ENCODE measurements at regions not wholly inside any gene's neighbourhood (a gene's known extent, or its start where the extent isn't known, plus 50 kb on each side); places are given as distances from the start of the nearest gene placed in this dataset.
"Not testable (repeated sequence)": the region's sequence is repeated elsewhere in the genome, so short reads cannot be mapped to it uniquely, and the experiment has no call there.

DNA sequence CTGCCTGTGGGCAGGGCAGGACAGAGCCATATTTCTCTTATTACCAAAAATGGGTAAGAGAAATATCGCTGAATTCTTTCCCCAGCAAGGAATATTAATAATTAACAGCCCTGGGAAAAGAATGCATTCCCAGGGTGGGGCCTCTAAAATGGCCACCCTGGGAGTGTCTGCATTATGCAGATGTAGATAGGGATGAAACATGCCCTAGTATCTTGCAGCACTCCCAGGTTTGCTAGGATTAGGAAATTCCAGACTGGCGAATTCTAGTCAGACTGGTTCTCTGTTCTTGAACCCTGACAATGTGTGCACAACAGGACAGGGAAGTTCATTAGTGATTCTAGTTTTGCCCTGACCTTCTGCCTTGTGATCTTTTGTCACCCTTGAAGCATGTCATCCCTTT, 1069.3 kb downstream of the CDH9 start:
- DNase-seq: not testable (repeated sequence)

DNA sequence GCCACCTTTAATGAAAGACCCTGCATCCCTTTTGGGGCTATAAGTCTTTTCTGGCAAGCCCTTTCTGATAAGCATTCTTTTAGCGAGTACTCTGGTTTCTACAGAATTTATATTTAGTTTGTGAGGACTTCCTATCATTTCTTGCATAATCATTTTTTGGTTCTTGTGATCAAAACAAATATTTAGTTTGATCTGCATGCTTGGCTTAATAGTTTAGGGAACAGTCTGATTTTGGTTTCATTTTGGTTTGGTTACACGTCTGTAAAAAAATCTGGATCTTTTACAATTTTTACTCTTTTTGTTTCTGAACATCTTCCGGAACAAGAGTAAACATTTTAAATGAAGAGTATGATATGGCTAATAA, 1074.4 kb downstream of the CDH9 start:
- DNase-seq: no peak

DNA sequence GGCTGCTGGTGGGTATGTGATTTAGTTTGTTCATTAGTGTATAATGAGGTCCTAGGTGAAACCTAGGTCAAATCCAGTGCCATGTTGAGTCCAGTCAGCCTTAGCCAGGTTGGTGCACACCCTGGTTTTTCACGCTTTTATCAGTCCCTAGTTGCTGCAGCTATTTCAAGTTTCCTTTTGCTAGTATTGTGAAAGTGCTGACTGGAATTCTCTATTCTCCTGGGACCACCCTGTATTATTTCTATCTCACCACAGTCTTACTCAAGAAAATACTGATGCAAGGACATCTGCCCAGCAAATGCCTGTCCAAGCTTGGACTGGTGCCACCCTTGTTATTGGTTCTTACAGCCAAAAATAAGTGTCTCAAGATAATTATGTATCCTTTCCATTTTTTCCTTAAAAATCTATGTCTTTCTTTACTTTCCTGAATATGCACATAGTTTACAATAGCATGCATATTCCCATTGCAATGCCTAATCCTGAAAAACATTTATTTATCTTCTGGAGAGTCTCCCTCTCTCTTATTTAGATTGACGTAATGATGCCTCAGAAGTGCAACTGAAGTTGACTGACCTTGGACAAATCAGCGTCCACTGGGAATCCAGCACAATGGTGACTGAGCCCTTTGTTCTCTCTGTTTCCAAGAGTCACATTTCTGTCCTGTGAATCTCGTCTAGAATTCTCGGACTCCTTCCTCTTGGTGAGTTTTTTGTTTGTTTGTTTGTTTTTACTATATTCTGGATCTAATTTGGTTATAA, 1075.0 kb downstream of the CDH9 start:
- no peak for DNase-seq

DNA sequence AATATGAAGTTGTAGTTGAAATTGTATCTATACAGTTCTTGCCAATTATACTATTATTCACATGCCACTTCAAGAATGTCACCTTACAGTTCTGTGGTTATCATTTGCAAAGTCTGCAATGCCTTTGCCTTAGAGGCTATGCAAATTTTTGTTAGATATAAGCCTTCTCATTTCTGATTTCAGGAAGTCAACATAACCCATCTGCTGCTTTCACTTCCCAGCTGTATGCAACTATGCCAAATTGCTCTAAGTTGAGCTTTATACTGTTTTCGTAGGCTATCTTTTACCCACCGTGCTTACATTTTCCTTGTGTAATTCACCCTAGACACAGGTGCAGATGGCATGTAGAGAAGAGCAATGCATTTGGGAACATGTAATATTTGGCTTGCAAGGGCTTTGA, 1083.0 kb downstream of the CDH9 start:
- DNase-seq: peak; percentile 93

DNA sequence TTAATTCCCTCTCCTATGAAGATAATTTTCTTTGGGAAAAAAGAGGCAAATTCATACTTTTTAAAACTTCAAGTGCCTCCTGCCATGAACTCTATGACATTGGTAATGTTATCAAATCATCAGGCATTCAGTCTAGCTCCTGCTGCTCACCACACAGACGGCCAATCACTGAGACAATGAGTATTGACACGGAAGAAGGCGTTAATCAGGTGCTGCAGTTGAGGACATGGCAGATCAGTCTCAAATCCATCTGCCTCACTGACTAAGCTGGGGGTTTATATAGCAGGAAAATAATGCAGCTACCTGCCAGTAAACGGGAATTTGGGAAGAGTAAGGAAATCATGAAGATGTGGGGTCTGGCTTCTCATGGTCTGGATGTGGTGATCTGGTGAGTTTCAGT, 1087.7 kb downstream of the CDH9 start:
- no peak for DNase-seq

DNA sequence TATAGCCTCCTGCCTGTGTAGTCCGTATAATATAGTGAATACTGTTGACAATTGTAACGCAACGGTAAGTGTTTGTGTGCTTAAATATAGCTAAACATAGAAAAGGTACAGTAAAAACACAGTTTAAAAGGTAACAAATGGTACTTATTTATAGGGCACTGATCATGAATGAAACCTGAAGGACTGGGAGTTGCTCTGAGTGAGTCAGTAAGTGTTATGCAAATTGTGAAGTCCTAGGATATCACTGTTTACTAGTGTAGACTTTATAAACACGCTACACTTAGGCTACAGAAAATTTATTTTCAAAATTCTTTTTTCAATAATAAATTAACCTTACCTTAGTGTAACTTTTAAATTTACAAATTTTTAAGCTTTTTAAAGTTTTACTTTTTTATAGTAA, 1090.1 kb downstream of the CDH9 start:
- no peak for DNase-seq

DNA sequence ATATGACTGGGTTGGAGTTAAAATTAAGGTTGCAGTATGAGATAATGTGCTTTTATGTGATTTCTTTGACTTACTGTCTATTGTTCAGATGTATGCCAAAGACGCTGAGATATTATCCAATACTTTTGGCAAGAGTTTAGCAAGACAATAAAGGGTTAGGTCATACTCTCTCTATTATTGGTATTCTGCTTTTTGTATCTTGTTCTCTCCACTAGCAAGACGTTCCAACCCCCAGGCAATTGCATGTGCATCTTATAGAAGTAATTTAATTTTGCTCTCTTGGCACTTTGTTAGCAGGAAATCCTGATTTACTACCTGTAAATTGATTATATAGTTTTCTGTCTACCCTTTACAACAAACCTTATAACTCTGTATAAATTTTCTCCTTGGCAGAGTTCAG, 1093.6 kb downstream of the CDH9 start:
- DNase-seq: no peak

DNA sequence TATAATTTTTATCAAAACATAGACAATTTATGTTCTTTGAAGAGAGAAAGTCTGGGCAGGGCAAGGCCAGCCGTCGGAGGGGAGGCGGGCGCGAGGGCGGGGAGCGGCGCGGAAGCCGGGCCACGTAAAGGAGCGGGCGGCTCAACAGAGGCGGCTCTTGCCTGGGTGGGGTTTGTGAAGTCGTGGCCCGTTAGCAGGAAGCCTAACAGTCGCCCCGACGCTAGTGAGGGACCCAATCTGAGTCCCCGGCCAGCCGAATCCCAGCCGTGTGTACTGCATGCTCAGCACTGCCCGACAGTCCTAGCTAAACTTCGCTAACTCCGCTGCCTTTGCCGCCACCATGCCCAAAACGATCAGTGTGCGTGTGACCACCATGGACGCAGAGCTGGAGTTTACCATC, 1129.2 kb downstream of the CDH9 start:
- DNase-seq: no peak

DNA sequence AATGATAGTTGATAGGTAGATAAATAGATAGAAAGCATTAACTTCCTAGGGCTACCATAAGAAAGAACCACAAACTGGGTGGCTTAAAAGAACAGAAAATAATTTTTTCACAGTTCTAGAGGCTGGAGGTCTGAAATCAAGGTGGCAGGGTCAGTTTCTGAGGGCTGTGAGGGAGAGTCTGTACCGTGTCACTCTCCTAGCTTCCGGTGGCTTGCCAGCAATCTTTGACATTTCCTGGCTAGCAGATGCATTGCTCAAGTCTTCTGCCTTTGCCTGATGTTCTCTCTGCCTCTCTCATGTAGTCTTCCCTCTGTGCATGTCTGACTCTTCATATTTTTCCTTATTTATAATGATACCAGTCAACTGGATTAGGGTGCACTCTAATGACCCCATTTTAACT, 1132.7 kb downstream of the CDH9 start:
- no peak for DNase-seq

DNA sequence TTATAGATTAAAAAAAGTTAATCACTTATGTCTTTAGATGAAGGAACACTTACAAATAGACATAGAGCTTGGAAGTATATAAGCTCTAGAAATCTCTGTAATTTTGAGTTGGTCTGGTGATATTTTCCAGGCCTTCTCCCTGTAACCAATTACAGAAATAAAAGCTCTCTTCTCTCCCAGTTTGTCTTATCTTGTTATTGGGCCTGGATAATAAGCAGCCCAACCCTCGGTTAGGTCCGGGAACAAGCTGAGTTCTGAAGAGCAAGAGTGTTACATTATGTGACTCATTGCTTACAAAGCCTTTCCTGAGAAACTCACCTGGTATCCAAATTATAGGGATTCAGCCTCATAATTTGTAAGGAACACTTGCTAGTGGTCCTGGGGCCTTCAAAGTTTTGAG, 1146.2 kb downstream of the CDH9 start:
- DNase-seq: no peak

DNA sequence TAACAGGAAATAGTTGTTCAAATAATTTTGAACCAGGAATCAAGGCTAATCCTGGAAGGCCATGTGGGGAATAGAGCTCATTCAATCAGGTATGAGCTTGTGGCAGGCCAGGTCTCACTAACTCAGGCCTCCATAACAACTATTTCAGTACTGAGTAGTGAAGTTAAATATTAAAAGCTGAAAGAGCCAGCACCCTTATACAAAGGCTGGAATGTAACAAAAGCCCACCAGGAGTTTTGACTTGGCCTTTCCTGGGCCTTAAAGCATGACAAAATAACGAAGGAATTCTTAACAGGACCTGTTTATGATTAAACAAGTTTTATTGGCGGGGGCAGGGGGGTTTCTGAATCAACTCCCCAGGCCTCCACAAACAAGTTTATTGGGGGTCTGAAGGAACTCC, 1146.7 kb downstream of the CDH9 start:
- no peak for DNase-seq

DNA sequence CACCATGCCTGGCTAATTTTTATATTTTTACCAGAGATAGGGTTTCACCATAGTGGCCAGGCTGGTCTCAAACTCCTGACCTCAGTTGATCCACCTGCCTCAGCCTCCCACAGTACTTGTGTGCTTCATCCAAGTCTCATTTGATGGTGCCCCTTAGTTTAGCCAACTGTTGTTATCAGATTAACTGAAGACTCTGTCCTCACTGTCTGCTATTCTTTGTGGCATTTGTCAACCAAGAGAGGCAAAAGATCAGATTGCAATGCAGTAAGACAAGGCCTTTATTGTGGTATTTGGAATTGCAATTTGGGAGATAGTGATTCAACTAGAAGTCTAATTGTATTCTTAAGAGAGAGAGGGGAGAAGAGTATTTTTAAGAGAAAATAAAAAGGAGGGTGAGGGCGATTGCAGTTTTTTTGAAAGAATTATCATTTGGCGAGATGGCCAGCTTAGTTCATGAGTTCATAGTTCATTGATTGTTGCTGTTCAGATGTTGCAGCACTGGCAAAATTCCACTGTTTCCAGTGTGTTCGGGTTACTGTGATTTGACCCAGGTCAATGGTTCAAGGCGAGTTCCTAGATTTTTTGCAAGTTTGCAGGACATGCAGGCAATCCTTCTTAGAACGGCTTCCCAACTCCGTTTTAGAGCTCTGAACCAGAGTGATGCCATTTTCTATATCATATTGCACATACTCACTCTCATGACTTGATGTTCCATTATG, 1156.9 kb downstream of the CDH9 start:
- no peak for DNase-seq

DNA sequence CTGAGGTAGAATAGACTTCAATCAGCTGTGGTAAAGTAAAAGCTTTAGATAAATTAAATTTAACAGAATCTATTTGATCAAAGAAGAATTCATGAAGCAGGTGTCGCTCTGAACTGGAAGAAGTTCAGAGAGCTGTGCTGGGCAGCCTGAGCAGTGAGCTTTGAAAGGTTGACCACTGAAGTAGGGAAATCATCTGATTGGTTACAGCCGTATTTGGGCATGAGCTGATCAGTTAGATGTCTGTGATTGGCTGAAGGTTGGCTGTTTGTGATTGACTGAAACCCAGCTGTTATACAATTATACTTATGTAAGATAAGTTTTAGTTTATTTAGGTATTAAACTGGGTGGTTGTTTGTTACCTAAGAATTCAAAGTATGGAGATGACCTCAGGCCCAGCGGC, 1174.6 kb downstream of the CDH9 start:
- DNase-seq: no peak

DNA sequence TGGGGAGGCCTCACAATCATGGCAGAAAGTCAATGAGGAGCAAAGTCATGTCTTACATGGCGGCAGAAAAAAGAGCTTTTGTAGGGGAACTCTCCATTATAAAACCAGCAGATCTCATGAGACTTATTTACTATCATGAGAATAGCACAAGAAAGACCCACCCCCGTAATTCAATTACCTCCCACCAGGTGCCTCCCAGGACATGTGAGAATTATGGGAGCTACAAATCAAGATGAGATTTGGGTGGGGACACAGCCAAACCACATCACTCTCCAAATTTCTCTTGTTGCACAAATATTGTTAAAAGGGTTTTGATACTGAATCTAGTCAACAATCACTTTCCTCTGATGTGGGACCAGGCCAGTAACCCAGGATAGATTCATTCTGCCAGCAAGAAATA, 1176.1 kb downstream of the CDH9 start:
- DNase-seq: peak; percentile 1

DNA sequence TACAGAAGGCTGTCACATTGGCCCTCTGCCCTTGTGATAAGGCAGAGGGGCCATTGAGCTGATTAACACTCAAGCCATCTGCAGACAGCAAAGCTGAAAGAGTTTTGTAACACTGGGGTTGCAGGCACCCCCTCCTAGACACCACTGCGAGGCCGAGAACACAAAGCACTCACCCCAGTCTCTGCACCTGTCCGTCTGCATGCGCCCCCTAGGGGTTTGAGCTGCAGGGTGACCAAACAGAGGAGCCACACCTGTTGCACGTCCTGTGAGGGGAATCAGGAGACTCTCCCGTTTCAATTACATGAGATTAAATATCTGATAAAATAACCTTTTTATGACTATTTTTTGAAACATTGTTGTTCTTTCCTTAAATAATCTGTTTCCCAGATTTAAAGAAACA, 1180.4 kb downstream of the CDH9 start:
- no peak for DNase-seq

DNA sequence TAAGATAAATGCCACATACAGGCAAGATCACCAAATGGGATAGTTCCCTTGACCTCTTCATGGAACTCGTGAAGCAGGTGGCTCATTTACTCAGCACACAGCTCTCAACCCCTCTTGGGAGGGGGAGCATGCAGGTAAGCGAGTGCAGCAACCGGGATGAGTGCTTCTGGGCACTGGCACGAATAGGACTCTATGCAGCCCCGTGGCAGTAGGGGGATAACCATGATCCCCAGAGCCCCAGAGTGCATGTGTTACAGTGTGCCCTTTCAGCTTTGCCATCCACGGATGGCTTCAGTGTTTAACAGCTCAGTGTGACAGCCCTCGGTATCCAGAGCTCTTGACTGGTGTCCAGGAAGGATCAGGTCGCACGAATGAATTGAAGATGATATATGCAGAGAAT, 1187.1 kb downstream of the CDH9 start:
- no peak for DNase-seq

DNA sequence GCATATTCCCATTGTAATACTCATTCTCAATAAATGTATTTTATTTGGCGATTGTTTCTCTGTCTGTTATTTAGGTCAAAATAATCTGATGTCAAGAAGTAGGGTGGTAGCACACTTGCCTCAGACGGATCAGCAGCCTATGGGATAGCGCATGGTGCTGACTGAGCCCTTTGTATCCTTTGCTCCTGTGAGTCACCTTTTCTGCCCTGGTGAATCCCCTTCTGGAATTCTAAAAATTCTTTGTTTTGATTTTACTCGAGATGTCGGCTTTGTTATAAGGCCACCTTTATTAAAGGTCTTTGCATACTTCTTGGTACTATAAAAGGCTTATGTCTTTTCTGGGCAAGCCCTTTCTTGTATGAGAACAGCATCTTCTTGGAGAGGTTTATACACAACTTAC, 1187.8 kb downstream of the CDH9 start:
- DNase-seq: no peak

DNA sequence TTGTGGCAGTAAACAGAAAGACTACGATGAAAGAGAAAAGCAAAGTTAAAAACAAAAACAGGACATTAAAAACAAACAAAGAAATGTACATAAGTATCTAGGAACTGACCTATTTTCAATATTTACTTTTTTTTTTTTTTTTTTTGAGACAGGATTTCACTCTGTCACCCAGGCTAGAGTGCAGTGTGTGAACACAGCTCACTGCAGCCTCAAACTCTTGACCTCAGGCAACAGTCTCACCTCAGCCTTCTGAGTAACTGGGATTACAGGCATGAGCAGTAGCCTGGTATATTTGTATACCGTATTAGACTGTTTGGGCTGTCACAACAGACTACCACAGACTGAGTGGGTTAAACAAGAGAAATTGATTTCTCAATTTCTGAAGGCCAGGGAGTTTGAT, 1189.1 kb downstream of the CDH9 start:
- no peak for DNase-seq

DNA sequence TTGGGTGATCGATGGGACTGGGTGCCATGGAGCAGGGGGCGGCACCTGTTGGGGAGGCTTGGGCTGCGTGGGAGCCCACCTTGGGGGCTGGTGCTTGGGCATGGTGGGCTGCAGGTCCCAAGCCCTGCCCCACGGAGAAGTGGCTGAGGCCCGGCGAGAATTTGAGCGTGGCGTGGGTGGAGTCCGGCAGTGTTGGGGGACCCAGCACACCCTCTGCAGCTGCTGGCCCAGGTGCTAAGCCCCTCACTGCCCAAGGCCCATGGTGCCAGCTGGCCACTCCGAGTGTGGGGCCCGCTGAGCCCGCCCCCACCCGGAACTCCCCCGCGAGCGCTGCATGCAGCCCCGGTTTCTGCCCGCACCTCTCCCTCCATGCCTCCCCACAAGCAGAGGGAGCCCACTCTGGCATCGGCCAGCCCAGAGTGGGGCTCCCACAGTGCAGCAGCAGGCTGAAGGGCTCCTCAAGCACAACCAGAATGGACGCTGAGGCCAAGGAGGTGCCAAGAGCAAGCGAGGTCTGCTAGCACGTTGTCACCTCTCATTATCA, 1178.6 kb upstream of the CDH10 start:
- no peak for DNase-seq
